Stomach (tissue), 8 donors: ENCODE measurements at regions not wholly inside any gene's neighbourhood (a gene's known extent, or its start where the extent isn't known, plus 50 kb on each side); places are given as distances from the start of the nearest gene placed in this dataset.

Source experiments
- DNase-seq, 2 donors: peaks; one replicate each; pipeline versions ENCODE4 v3.0.0 to v3.0.0-alpha.2; 2013 to 2019
- H3K27ac ChIP-seq, 5 donors: fragments of 200-600 bp in 4 of 5; sonication (generic) in 4 of 5; one replicate each; pipeline ENCODE4 v1.5.1; 2013 to 2019; ENCODE audit warnings: mild to moderate bottlenecking in 1 of 5, moderate library complexity in 1 of 5
- H3K27me3 ChIP-seq, 3 donors: fragments of 200-600 bp; sonication (generic); one replicate each; pipeline ENCODE4 v1.5.1; 2017 to 2019; ENCODE audit warnings: mixed run types in 1 of 3
- H3K36me3 ChIP-seq, 4 donors: fragments of 200-600 bp; sonication (generic); 1 replicate in 3 of 4; 2 replicates in 1 of 4; pipeline ENCODE4 v1.5.1; 2016 to 2019
- H3K4me1 ChIP-seq, 4 donors: fragments of 200-600 bp; sonication (generic); one replicate each; pipeline ENCODE4 v1.5.1; 2016 to 2019
- H3K4me3 ChIP-seq, 4 donors: fragments of 200-600 bp; sonication (generic) in 3 of 4; one replicate each; pipeline ENCODE4 v1.5.1; 2016 to 2019; ENCODE audit warnings: mild to moderate bottlenecking in 1 of 4
- H3K9me3 ChIP-seq, 4 donors: fragments of 200-600 bp; sonication (generic); one replicate each; pipeline ENCODE4 v1.5.1; 2016 to 2019
- EP300 ChIP-seq: sonication (generic); formaldehyde crosslinking; IDR thresholded peaks from one replicate; pipeline ENCODE4 v1.6.1; 2017; ENCODE audit warnings: antibody characterized with exemption
- POLR2A ChIP-seq, 4 donors: fragments of 450-650 bp; IDR thresholded peaks; one replicate each; pipeline ENCODE4 v1.6.1; 2016; ENCODE audit warnings: antibody characterized with exemption in 4 of 4, control low read depth in 2 of 4, mild to moderate bottlenecking in 1 of 4, moderate library complexity in 1 of 4
- POLR2AphosphoS5 ChIP-seq, 3 donors: sonication (generic); formaldehyde crosslinking; IDR thresholded peaks; one replicate each; pipeline ENCODE4 v1.6.1; 2016; ENCODE audit warnings: antibody characterized with exemption in 3 of 3
- WGBS, 5 donors: extraction: QIAGEN DNeasy Blood & Tissue Kit in 3 of 5; methylation state at CpG; one replicate each; pipeline versions ENCODE4 v1.1.5 to v1.1.7; 2013 to 2018; 5-methylcytosine and 5-hydroxymethylcytosine counted together
- intact Hi-C: fragments of 100-400 bp; cut with DNase I; formaldehyde crosslinking; loops from one replicate; pipeline ENCODE4 v1.15.1; 2023; ENCODE audit warnings: low total_unique reads
- TF ChIP-seq, protein P1 (sequence below), 7 experiments: fragments of 450-650 bp in 4 of 7; fragments of 200-600 bp in 3 of 7; sonication (generic) in 3 of 7; IDR thresholded peaks; one replicate each; pipeline ENCODE4 v1.5.1; 2016 to 2019; ENCODE audit warnings: antibody characterized with exemption in 7 of 7, control low read depth in 2 of 7, mild to moderate bottlenecking in 1 of 7
- donor health status: healthy with polysubstance abuse.
- donor health status: Bipolar disorder and iron deficiency.
- donor health status: healthy.

DNA sequence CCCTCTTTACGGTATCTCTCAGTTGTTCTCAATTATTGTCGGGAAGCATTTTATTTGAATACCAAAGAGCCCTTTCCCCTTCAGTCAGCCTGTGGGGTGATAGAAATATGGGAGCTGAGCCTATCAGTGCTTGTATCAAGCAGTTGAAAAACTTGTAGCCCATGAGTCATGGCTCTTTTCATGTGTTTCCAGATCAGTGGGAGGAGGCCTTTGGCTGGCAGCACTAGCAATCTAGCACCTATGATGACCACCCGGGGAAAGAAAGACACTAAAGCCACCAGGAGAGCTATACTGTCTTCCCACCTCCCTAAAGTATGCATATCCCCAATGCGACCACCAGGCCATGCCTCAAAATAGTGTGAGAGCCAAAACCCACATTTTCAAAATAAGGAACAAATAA, 696.9 kb upstream of the C9orf72 start:
- intact Hi-C loops, result no loop called here
- no peaks in the 10 kb centered on the region for H3K27me3 ChIP-seq
- no peaks in the 10 kb centered on the region for H3K36me3 ChIP-seq
- no peaks in the 10 kb centered on the region for H3K9me3 ChIP-seq
- no peak for DNase-seq
- 81 to 89% (median 88%) methylated on average over 4 of the region's 4 CpGs for WGBS, 5 donors
- no peak overlapping the region for H3K4me3 ChIP-seq
- no peaks in the 10 kb centered on the region for H3K4me1 ChIP-seq
- TF ChIP-seq EP300 (no peak), POLR2AphosphoS5 (IDR thresholded peaks at IDR 0.05) (no peak), POLR2A (IDR thresholded peaks at IDR 0.05) (no peak)
- TF ChIP-seq, protein P1, sequence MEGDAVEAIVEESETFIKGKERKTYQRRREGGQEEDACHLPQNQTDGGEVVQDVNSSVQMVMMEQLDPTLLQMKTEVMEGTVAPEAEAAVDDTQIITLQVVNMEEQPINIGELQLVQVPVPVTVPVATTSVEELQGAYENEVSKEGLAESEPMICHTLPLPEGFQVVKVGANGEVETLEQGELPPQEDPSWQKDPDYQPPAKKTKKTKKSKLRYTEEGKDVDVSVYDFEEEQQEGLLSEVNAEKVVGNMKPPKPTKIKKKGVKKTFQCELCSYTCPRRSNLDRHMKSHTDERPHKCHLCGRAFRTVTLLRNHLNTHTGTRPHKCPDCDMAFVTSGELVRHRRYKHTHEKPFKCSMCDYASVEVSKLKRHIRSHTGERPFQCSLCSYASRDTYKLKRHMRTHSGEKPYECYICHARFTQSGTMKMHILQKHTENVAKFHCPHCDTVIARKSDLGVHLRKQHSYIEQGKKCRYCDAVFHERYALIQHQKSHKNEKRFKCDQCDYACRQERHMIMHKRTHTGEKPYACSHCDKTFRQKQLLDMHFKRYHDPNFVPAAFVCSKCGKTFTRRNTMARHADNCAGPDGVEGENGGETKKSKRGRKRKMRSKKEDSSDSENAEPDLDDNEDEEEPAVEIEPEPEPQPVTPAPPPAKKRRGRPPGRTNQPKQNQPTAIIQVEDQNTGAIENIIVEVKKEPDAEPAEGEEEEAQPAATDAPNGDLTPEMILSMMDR (IDR thresholded peaks at IDR 0.05), result no peak
- no peak overlapping the region for H3K27ac ChIP-seq

DNA sequence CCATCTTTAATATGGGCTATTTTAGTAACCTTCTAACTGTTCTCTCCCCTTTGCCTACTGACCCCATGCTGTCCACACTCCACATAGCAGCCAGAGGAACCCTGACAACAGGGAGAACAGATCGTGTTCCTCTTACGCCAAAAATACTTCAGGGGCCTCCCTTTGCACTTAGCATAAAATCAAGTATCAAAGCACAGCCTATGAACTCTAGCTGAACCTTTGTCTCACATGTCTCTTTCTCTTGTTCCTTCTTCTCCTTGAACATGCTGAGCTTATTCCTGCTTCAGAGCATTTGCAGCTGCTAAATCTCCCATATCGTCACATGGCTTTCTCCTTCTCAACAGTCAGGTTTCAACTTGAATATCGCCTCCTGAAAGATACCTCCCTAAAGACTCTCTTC, 698.8 kb upstream of the C9orf72 start:
- Histone ChIP-seq H3K4me1 (no peaks in the 10 kb centered on the region), H3K27ac (no peak overlapping the region), H3K36me3 (no peaks in the 10 kb centered on the region), H3K9me3 (no peaks in the 10 kb centered on the region), H3K4me3 (no peak overlapping the region), H3K27me3 (no peaks in the 10 kb centered on the region)
- 74 to 91% (median 88%) methylated on average over 4 of the region's 4 CpGs for WGBS, 5 donors
- TF ChIP-seq, protein P1 (IDR thresholded peaks at IDR 0.05), result no peak
- TF ChIP-seq POLR2AphosphoS5 (IDR thresholded peaks at IDR 0.05) (no peak), POLR2A (IDR thresholded peaks at IDR 0.05) (no peak), EP300 (no peak)
- DNase-seq, result no peak
- intact Hi-C loops, result no loop called here

DNA sequence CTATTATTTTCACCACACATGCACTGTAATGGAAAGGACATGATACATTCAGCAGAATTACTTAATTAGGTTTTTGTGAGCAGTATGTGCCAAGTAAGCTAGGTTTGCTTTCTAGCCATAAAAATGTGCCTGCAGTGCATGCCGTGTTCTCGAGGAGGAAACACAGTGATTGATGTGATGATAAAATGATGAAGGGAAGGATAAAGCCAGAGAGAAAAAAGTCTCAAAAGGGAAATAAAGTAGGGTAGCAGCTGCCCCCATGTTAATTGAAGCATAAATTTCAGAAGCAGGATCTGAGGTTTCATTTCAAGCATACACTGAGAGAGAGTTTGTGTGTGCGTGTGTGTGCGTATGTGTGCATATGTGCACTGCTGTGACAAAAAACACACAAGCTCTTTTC, 714.2 kb upstream of the C9orf72 start:
- Histone ChIP-seq H3K9me3 (no peaks in the 10 kb centered on the region), H3K4me1 (no peaks in the 10 kb centered on the region), H3K36me3 (no peaks in the 10 kb centered on the region), H3K4me3 (no peak overlapping the region), H3K27ac (no peak overlapping the region), H3K27me3 (no peaks in the 10 kb centered on the region)
- TF ChIP-seq, protein P1 (IDR thresholded peaks at IDR 0.05), result no peak
- TF ChIP-seq POLR2A (IDR thresholded peaks at IDR 0.05), result no peak
- TF ChIP-seq POLR2AphosphoS5 (IDR thresholded peaks at IDR 0.05), result no peak
- TF ChIP-seq EP300, result no peak
- no peak for DNase-seq
- intact Hi-C loops, result no loop called here
- WGBS, 5 donors, result 62 to 66% (median 65%) methylated on average over 4 of the region's 4 CpGs

DNA sequence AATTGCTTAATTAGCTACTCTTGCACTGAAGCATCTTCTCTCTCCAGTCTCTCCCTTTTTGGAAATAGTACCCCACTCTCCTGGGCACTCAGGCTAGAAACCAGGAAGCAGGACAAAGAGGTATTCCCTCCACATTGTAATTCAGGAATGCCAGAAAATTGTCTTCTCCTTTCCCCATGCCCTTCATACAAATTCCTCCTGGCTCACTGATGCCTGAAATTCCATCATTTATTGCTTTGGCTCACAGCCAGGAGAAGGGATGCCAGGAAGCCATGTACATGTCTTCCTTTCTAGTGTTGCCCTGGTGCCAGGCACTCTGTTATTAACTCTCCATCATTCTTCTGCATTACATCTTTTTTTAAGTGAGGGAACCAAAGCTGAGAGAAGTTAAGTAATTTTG, 716.5 kb upstream of the C9orf72 start:
- H3K27ac ChIP-seq, result no peak overlapping the region
- no peak for TF ChIP-seq POLR2A (IDR thresholded peaks at IDR 0.05)
- TF ChIP-seq EP300, result no peak
- no peak for TF ChIP-seq POLR2AphosphoS5 (IDR thresholded peaks at IDR 0.05)
- TF ChIP-seq, protein P1 (IDR thresholded peaks at IDR 0.05), result no peak
- no peak for DNase-seq

More for the DNA sequence above, 716.5 kb upstream of the C9orf72 start:
- Histone ChIP-seq H3K4me3 (no peak overlapping the region), H3K9me3 (no peaks in the 10 kb centered on the region), H3K27me3 (no peaks in the 10 kb centered on the region), H3K4me1 (no peaks in the 10 kb centered on the region), H3K36me3 (no peaks in the 10 kb centered on the region)
- intact Hi-C loops, result no loop called here
